Activated CD4-positive, CD25-positive, alpha-beta regulatory T cell treated with anti-CD3 and anti-CD28 coated beads, Interleukin-2, amount 50 U/mL, for 16 hours (primary cell): ENCODE measurements at regions not wholly inside any gene's neighbourhood (a gene's known extent, or its start where the extent isn't known, plus 50 kb on each side); places are given as distances from the start of the nearest gene placed in this dataset.
"Not testable (repeated sequence)": the region's sequence is repeated elsewhere in the genome, so short reads cannot be mapped to it uniquely, and the experiment has no call there.

Experiments
- DNase-seq: peaks from one replicate; pipeline ENCODE4 v3.0.0-alpha.2; 2020; ENCODE audit warnings: low read depth, low spot score

DNA sequence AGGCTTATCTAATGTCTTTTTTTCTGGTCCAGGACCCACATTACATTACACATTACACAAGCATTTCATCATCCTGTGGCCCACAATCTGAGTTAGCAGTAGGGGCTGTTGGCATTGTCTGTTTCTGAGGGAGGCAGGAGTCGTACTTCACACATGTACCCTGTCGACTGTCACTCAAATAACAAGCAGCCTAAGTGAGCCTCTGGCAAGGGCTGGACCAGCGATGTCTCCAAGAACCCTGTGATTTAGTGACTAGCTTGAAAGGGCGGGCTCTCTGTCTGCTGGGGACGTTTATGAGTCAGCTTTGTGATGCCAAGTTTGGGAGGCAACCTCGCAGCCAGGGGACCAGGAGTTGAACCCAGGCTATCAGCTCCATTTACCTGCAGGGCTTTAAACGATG is 251.4 kb downstream of the HS3ST3B1 start:
- no peak for DNase-seq

DNA sequence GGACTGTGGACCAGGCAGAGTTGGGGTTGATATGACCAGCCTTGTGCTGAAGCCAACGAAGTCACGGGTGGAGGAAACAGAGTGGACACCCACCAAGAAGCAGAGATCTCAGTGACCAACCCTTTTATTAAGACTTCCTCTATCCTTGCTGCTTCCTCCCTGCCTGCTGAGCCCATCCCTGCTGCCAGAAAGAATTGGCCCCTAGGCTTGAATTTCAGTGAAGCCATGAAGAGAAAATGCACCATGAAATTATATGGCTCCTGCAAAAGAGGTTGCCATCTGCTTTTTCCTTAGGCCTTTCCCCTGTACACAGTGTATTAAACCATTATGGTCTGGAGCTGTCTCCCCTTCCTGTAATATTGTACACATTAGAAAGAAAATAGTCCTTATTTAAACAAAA is 246.7 kb downstream of the HS3ST3B1 start:
- DNase-seq = no peak

DNA sequence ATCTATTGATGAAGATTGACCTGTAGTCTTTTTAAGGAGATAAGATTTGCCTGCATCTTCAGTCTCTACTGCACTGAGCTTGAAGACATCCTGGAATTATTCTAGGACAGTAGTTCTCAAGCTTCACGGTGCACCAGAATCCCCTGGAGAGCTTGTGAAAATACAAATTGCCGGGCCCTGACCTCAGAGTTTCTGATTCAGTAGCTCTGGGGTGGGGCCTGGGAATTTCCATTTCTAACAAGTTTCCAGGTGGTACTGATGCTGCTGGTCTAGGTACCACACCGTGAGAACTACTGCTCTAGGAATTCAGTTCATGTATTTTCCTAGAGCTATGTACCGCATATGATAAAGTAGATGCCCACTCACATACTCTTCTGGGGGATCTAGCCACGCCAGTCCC is 246.1 kb downstream of the HS3ST3B1 start:
- no peak for DNase-seq

DNA sequence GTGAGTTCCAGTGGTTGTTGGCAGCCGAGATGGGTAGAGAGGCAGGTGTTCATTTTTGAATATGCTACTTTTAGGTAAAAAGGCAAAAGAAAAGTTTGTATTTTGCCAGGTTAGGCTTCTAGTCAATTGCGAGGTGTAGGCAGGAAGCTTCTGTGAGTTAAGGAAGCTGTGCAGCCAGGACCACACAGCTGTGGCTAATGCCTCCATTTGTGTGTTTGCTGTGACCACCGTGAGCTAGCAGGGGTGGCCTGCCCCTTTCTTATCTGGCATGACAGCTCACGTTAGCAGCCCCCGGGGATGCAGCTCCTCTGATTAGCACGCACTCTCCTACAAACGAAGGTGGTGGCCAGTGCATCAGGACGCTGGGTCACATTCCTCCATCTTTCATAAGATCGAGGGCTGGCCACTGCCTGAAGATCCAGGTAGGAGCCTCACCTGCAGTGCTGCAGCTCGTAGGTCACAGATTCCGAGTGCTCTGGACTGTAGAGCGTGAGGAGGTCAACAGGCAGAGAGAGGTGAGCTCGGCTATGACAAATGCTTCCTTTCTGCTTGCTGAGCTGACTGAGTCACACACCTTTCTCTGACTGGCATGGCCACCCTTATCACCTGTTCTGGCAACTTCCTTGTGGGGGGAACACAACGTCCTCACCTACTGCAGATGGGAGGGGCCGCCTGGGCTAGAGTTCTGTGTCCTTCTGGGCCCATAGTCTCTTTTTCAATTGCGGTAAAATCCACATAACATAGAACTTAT is 244.4 kb downstream of the HS3ST3B1 start:
- DNase-seq = no peak

DNA sequence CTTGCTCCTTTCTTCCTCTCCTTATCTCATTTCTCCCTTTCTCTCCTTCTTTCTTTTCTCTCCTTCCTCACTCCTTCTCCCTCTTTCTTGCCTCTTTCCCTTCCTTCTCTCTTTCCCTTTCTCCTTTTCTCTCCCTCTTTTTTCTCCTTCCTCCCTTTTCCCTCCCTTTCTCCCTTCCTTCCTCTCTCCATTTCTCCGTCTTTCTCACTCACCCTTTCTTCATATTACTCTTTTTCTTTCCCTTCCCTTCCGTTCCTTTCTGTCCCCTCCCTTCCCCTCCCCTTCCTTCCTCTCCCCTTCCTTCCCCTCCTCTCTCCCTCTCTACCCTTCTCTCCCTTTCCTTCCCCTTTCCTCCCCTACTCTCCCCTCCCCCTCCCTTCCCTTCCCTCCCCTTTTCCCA is 240.8 kb downstream of the HS3ST3B1 start:
- no peak for DNase-seq

DNA sequence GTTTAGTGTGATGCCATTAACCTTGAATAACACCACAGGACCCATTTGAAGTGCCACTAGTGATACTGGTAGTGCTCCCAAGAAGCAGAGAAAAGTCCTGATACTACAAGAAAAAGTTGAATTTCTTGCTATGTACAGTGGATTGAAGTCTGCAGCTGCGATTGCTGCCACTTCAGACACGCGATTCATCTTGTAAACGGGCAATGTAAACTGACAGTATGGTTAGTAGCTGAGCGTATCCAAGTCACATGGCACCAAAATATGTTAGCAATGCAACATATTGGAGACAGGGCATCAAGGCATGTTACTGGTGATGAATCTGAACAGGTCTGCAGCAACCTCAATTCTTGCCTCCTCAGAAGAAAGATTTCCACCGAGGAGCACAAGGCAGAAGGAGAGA is 238.9 kb downstream of the HS3ST3B1 start:
- DNase-seq = no peak

DNA sequence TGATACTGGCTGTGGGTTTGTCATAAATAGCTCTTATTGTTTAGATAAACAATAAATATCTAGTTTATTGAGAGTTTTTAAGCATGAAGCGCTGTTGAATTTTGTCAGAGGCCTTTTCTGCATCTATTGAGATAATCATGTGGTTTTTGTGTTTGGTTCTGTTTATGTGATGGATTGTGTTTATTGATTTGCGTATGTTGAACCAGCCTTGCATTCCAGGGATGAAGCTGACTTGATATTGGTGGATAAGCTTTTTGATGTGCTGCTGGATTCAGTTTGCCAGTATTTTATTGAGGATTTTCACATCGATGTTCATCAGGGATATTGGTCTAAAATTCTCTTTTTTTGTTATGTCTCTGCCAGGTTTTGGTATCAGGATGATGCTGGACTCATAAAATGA is 231.4 kb downstream of the HS3ST3B1 start:
- not testable (repeated sequence) for DNase-seq

DNA sequence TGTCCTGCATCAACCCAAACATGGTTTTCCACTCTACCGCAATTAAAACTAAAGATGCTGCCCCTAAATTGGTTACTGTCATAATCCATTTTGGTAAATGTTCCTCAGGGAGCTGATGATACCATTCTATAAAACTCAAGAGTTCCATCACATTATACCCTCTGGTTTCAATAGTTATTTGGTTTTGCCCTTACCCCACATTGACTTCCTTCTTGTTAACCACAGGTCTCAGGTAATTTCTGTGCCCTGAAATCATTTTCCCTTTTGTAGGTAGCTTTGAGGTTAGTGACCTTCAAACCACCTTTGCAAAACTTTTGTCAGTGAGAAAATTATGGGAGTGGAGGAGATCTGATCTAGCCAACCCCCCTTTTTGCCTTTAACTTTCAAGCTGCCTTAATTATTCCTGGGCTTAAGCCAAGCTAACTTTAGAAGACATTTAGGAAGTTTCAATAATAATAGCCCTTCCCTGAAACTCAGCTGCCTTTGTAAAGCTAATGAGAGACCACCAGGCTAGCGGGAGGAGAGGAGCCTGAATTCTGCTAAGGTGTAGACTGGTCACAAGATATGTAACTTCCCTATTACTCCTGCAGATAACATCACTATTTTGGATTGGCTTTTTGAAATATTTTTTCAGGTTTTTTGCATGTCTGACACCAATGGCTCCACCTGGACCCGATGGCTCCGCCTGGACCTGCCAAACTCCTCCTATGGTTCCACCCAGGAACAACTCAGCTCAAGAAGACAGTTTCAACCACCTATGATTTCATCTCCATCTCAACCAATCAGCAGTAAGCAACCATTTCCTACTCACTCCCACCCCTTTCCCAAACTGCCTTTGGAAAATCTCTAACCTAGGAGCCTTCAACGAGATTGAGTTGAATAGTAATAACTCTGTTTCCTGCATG is 224.9 kb downstream of the HS3ST3B1 start:
- no peak for DNase-seq

DNA sequence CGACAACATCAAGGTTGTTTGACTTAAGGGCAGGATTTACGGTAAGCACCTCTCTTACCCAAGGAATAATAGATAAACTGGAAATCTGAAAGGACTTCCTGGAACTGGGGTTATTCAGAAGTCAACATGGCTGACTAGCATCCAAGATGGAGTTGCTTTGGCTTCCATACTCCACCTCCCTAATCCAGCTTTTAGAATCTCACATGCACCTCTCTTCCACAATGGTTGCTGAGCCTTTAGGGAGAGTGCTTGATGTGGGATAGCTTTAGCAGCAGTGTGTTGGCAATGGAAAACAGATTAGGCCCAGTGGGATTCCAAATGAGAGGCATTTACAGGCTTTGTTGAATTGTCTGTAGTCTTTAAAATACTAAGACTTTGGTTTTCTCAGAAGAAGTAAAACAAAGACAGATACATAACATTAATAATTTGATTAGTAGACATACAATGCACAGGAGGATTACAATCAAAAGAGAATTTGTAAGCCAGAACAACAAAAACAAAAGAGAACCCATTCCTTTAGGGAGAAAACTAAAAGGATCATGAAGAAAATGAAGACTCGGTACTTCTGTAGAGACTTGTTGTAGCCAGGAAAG is 222.0 kb downstream of the HS3ST3B1 start:
- DNase-seq = no peak

DNA sequence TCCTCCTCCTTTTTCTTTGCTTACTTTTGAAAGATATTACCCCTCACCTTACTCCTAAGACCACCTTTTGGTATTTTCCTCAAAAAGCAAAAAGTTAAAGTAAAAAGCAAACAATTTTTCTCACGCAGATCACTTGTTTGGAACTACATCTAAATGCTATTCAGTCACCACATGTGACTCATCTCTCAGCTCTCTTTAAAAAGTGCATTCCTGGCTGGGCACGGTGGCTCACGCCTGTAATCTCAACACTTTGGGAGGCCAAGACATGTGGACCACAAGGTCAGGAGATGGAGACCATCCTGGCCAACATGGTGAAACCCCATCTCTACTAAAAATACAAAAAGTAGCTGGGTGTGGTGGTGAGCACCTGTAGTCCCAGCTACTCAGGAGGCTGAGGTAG is 218.0 kb downstream of the HS3ST3B1 start:
- DNase-seq = not testable (repeated sequence)

DNA sequence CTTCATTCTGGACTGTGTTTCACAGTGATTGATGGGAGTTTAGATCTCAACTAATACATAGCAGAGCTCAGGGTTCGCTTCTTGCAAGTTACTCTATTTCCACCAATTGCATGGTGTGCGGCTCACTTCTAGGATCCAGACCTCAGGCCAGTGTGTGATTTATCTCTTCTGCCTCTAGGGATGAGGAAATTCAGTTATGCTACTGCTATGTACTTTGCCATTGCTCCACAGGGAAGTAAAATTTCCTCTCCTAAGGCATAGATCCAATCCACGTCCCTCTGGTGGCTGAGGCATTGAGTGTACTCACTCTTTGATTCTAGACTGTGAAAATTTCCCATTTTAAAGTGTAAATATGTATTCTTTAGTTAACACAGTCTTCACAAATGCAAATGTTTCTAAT is 214.1 kb downstream of the HS3ST3B1 start:
- no peak for DNase-seq

DNA sequence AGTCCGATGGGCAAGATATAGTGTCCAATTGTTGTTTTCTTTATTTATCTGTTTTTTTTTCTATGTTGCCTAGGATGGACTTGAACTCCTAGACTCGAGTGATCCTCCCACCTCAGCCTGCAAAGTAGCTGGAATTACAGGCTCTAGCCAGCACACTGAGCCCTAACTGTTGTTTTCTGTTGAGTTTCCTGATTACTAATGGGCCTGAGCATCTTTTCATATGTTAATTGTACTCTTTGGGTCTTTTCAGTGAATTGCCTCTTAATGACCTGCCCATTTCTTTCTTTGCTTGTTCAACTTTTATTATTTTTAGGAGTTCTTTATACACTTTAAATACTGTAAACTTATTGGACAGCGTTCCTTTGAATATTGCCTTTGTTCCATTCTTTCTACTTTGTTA is 213.0 kb downstream of the HS3ST3B1 start:
- DNase-seq = no peak

DNA sequence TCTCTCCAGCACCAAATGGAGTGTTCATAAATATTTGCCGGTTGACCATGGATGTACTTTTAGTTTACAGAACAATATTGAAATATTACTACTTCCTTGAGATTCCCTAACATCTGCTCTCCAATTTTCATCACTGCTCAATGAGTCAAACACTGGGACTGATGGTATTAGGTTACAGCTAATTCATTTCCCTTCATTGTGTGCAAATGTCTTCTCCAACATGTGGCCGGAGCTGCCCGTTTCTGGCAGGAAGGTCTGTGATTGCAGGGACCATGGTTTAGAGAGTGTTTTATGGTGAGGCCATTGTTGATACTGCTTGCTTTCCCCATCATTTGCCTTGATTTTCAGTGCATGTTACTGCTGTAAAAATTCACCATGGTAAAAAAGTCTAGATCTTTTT is 209.3 kb downstream of the HS3ST3B1 start:
- no peak for DNase-seq

DNA sequence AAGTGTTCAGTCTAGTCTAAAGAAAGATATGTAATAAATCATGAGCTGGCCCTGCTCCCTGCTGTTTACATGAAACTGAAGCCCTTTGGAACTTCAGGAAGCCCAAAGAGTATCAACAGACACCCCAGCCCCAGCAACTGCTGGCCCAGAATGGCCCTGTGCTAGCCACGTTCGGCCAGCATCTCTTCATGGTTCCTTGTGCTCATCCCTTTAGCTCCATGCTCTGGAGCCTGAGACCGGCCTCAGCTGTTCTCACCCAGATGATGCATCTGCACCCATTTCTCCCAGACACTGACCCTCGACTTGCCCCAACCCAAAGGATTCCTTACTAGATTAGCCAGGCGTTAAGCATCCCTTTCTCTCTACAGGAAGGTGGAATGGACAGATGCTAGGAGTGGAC is 207.3 kb downstream of the HS3ST3B1 start:
- DNase-seq = no peak

DNA sequence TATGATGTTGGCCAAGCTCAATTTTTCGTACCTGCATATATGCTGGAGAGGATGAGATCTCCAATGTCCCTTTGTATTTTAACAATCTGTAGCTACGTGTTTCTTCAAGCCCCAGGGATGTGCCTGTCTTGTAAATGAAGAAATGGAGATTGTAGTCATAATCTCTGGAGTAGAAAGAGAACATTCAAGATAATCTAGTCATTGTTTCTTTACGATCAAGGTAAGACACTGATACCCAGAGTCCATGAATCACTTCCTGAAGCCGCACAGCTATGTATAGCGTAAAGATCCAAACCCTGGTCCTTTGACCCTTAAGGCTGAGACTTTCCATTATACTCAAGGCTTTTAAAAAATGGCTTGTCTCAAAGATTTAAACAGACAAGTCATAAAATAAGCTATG is 205.5 kb downstream of the HS3ST3B1 start:
- DNase-seq = no peak

DNA sequence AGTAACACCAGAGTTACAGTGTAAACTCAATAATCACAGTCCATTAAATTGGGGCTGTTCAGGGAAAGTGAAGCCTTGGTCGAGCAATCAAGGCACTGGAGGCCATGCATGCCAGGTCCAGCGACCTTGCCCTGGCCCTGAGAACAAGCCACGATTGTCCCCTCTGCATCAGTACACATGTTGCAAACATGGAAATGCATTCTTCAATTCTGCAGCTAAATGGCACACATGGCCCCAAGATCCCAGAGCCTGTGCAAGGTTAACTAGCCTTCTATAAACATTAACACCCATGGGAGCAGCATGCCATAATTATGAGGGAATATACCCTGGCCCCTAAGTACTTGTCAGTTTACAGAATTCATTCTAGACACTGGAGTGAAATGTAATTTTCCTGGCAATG is 204.7 kb downstream of the HS3ST3B1 start:
- DNase-seq = no peak

DNA sequence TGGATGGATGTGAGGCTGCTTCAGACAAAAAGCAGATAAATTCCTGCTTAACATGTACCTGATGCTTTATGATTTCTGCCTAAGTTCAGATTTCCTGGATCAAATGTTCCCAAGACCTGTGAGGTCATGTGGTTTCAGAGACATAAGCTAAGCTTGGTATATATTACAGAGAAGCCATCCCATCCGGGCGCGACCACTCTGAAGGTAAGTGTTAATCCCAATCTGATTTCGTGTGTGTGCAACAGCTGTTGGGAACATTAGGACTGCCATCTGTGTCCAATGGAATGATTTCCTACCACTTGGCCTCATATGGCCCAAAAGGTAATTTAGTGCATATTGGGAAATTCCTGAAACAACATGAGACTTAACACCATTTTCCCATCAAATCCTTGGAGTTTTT is 199.1 kb downstream of the HS3ST3B1 start:
- no peak for DNase-seq

DNA sequence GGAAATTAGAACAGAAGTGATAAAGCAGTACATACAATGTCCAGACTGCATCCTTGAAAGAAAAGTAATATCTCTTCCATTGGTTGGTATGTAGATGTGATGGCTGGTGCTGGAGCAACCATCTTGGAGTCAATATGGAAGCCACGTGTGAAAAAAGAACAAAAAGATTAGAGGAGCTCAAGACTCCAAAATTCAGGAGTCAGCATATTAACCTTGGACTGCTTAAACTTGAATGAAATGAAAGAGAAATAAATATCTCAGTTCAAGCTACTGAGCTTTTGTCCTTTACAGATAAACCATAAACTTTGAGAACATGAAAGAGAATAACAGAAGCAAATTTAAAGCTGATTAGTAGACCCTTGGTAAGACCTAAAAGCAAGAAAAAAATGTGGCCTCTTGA is 197.9 kb downstream of the HS3ST3B1 start:
- DNase-seq = no peak

DNA sequence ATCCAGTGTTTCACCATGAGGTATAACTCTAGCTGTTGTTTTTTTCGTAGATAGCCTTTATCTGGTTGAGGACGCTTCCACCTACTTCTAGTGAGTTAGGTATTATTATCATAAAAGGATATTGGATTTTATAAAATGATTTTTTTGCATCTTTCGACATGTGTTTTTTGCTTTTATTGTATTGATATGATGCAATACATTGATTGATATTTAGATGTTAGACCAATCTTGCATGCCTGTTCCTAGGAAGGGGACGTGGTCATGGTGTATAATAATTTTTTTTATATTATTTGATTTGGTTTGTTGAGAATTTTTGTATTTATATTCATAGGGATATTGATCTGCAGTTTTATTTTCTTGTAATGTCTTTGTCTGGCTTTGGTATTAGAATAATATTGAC is 193.3 kb downstream of the HS3ST3B1 start:
- no peak for DNase-seq

DNA sequence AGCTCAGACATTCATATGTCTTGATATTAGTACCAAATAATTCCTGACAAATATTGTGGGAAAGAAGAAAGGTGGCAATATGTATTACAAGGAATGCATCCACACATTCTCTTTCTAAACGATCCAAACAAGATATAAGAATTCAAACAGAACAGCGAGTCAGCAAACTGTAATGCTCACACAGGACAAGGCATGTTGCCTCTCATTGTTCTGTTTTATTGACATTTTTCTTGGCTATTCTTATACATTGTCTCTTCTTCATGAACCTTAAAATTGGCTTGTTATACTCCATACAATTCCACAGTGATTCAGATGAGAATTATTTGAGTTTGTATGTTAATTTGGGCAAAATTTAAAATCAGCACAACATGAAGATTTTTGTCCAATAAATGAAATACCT is 189.1 kb downstream of the HS3ST3B1 start:
- no peak for DNase-seq

DNA sequence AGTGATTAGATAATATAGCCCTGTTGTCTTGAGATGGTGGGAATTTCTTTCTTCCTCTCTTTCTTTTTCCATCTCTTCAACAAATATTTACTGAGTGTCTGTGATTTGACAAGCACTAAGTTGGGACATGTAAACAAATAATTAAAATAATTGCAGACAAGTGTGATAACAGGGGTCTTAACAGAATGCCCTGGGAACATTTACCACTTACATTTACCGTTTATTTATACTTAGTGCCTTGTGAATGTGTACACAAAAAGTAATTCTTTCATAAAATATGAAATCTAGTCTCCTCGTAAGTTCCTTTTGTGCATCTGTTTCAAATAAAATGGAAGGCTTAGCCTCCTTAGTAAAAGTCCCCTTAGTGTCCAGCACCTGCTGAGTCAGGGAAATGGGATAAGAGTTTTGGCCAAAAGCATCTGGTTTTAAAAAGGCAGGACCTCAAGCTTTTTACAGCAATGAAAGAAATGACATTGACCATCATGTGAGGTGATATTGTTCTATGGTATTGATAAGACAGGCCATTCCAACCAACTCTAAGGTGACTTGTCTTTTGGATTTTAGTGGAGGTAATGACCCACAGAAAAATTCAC is 188.2 kb downstream of the HS3ST3B1 start:
- DNase-seq = no peak

DNA sequence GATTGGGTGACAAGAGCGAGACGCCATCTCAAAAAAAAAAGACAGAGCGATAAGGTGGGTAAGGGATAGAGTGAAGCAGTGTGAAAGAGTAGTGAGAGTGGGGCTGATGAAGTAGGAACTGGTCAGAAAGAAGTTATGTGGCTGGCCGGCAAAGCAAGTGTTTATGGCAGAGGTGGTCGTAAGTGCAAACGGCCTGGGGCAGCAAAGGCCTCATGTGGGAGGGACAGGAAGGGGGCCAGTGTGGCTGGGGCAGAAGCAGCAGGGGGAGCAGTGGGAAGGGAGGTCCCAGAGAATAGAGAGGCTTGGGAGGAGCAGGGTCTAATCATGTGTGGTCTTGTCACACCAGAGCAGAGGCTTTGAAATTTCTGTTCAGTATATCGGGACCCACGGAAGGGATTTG is 186.2 kb downstream of the HS3ST3B1 start:
- DNase-seq = no peak
